AG04449 (cell line): ENCODE measurements at regions not wholly inside any gene's neighbourhood (a gene's known extent, or its start where the extent isn't known, plus 50 kb on each side); places are given as distances from the start of the nearest gene placed in this dataset.

Source experiments
- CTCF ChIA-PET: fragments of 350-600 bp; formaldehyde crosslinking; extraction: SDS; loops from one replicate; lab custom pipeline; 2021; ENCODE audit warnings: antibody characterized with exemption; lab: Yijun Ruan, JAX
- POLR2A ChIA-PET: fragments of 400-600, 350-600 bp; formaldehyde crosslinking; extraction: SDS; loops from one replicate; lab custom pipeline; 2020; ENCODE audit warnings: antibody characterized with exemption, inconsistent platforms; lab: Yijun Ruan, JAX
- DNase-seq: peaks from one replicate; pipeline ENCODE4 v3.0.0-alpha.2; 2010; ENCODE audit warnings: low read depth, low spot score
- H3K4me3 ChIP-seq: 2 replicates; pipeline ENCODE4 v1.5.1; 2011; ENCODE audit warnings: low read depth, mild to moderate bottlenecking, control low read depth, low read length
- TF ChIP-seq, protein P1 (sequence below): IDR thresholded peaks from one replicate; pipeline ENCODE4 v1.5.1; 2011; ENCODE audit warnings: mild to moderate bottlenecking, moderate library complexity, low read length, control low read depth, inconsistent platforms; ENCODE audit not compliant: insufficient read depth; ENCODE audit errors: missing control alignments

DNA sequence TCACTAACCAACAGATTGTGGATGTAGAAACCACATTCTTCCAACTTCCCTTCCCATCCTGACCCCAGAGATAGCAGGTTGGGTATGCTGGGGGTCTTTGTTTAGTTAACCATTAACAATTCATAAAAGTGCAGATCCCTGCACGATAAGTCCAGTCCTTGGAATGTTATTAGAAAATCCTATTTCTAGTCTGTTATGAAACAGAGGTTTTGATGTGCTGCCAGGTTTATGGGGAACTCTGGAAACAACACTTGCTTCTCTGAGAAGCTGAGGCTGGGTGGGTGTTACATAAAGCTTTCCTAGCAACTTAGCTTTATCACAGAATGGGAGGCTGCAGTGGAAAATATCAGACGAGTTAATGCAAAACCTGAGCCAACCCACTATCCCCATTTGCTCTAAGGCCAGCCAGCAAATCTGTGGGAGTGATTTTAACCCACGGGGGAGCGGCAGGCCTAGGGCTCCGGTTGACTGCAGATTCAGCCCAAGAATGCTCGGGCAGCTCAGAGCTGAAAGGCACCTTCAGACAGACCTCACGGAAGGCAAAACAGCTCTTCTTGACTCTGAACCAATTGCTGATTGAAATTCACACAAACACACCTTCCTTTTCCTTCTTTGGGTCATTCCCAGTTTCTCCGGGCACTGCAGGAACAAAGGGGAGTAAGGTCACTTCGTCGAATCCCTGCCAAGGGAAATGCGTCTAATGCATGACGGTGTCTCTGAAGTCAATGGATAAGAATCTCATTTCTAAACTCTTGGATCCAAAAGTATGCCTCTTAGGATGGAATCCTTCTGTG, 111.7 kb upstream of the IRF2BP2 start:
- ChIA-PET CTCF (interaction anchor here (0.8 to 2.1 kb wide), 7 partner anchors 108 to 363 kb away, joined by 3 to 7 read pairs (median 5); partner anchors contain the start of gene IRF2BP2), POLR2A (interaction anchor here (0.7 to 4.6 kb wide), 6 partner anchors 102 to 248 kb away, joined by 3 to 95 read pairs (median 4); partner anchors contain the start of gene IRF2BP2)
- H3K4me3 ChIP-seq, result no peak overlapping the region
- DNase-seq, result no peak
- TF ChIP-seq, protein P1, sequence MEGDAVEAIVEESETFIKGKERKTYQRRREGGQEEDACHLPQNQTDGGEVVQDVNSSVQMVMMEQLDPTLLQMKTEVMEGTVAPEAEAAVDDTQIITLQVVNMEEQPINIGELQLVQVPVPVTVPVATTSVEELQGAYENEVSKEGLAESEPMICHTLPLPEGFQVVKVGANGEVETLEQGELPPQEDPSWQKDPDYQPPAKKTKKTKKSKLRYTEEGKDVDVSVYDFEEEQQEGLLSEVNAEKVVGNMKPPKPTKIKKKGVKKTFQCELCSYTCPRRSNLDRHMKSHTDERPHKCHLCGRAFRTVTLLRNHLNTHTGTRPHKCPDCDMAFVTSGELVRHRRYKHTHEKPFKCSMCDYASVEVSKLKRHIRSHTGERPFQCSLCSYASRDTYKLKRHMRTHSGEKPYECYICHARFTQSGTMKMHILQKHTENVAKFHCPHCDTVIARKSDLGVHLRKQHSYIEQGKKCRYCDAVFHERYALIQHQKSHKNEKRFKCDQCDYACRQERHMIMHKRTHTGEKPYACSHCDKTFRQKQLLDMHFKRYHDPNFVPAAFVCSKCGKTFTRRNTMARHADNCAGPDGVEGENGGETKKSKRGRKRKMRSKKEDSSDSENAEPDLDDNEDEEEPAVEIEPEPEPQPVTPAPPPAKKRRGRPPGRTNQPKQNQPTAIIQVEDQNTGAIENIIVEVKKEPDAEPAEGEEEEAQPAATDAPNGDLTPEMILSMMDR, result no peak

DNA sequence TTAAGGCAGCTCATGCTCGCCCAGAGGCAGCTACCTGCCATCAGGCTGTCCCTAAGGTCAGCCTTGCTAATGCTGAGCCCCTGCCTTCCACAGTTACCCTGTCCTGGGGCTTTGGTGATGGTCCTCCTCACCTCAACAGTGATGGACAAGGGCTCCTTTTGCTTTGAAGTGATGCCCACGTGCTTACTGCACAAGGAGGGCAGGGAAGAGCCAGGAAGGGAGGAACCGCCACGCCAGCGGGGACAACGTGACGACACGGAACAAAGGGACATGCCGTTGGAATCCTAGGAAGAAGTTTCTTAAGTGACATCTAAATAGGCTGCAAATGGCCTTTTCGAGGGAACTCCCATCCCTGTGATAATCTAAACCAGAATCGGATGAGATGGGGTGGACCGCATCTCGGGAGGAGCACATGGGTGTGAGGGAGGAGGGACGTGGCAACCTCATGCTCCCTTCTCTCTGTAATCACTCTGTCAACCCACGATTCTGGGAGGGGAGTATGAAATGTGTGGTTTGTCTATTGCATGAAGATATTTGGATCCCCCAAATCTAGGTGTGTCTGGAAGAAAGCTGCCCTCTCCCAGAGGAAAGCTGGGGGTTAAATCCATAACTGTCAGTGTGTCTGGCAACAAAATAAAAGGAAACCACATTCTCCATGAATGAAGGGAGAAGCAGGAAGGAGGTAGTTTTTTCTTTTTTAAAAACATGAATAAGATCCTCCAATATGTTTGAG, 110.9 kb upstream of the IRF2BP2 start:
- TF ChIP-seq, protein P1, result no peak
- ChIA-PET CTCF (interaction anchor here (1.8 to 2.1 kb wide), 2 partner anchors 222 to 234 kb away, joined by 6 to 7 read pairs; no protein-coding TSS in a partner anchor), POLR2A (interaction anchor here (0.8 to 4.6 kb wide), 4 partner anchors 109 to 249 kb away, joined by 3 to 95 read pairs (median 4); partner anchors contain the start of gene IRF2BP2)
- DNase-seq, result no peak
- H3K4me3 ChIP-seq, result no peak overlapping the region

DNA sequence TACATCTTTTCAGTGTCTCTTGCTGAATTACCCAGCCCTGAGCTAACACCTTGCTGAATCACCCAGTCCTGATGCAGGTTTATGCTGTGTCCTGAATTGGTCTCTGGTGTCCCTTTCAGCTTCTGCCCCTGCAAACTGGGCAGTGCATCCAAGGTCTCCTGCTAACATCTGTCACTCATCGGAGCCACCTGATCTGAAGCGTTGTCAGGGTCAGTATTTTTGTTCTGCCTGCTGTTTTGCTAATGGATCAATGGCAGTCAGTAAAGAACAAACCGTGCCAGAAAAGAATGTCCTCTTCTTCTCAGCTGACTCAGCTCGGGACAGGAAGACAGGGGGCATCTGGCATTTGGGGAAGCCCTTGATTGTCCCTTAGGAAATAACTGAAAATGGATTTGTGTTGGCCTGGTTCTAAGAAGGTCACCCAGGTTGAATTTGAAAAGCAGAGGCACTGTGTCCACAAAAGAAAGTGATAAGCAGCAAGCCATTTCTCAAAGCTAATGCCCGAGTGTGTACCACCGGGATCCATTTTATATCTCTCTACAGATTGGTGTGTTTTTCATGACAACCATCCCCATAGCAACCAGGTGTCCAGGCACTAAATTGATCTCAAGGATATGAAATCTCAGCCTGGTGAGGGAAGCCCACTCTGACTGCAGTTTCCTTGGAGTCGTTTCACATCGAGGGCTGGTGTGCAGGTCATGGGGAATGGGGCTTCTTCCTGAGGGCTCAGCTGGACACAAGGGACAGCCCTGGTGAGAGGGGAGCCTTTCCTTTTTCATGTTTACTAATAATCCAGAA, 109.7 kb upstream of the IRF2BP2 start:
- POLR2A ChIA-PET, result interaction anchor here (1.3 kb wide), 1 partner anchor 109 kb away, joined by 3 read pairs; the partner anchor contains the start of gene IRF2BP2
- no peak overlapping the region for H3K4me3 ChIP-seq
- CTCF ChIA-PET, result interaction anchor here (1.0 to 1.6 kb wide), 2 partner anchors 220 to 364 kb away, joined by 3 to 5 read pairs; no protein-coding TSS in a partner anchor
- DNase-seq, result no peak
- TF ChIP-seq, protein P1, result no peak

DNA sequence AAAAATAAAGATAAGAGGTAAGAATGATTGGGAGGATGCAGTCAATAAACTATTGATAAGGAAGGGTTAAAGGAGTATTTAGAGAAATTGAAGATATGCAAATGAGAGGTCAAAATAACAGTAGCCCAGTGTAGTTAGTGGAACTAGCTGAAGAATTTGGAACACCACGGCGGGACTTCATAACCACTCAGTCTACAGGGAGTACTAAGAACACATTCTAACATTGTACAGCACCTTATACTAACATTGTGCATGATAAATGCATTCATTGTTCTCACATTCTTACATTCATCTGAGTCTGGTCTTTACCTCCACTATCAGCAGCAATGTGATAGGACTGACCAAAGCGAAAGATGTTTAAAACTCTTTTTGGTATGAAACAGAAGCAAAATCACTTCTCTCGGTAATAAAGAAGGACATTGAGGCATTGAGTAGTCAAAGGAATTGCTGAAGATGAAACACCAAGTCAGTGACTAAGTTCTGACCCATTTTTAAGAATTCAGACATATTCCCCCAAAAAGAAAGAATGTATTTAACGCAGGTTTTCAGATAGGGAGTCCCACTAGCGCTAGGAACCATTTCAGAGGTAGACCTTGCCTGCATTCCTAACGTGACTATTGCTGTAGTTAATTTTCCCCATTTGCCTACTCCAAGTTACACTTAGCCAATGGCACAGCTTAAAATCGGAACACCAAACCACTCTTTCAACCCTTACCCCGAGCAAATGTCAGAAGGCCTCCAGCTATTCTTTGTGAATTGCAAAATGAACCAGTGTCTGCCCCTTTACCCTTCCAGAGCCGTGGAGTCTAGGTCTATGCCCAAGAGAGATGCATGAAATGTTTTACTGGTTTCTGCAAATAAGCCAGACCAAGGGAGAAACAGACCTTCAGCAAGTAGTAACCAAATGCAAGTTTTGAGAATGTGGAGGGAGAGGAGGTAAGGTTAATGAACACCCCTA, 108.8 kb upstream of the IRF2BP2 start:
- no peak overlapping the region for H3K4me3 ChIP-seq
- no peak for DNase-seq
- POLR2A ChIA-PET, result interaction anchor here (1.3 kb wide), 1 partner anchor 108 kb away, joined by 3 read pairs; the partner anchor contains the start of gene IRF2BP2
- CTCF ChIA-PET, result interaction anchor here (1.0 to 1.6 kb wide), 4 partner anchors 31 to 365 kb away, joined by 3 to 5 read pairs (median 3); no protein-coding TSS in a partner anchor
- TF ChIP-seq, protein P1, result no peak

DNA sequence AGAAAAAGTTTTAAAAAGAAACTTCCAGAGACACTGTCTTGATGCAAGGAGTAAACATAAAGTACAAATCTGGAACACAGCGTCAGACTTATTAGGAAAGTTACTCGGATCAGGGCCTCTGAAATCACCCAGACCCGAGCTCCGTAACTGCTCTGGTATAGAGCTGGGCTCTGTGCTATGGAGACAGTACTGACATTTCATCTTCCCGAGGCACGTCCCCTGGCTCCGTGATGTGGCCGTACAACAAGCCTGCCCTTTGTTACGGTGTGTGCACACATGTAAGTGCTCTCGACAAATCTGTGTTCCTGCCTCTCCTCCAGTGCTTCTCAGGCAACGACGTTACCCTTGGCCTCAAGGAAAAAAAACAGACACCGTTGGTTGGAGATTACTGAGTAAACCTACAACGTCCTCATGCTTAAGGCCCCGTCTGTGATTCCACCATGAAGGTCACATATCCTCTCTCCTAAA, 107.0 kb upstream of the IRF2BP2 start:
- no peak for DNase-seq
- ChIA-PET POLR2A (no interaction called here), CTCF (interaction anchor here (1.1 kb wide), 1 partner anchor 218 kb away, joined by 3 read pairs; no protein-coding TSS in a partner anchor)
- TF ChIP-seq, protein P1, result no peak
- no peak overlapping the region for H3K4me3 ChIP-seq
